Calu3 (cell line): ENCODE measurements at regions not wholly inside any gene's neighbourhood (a gene's known extent, or its start where the extent isn't known, plus 50 kb on each side); places are given as distances from the start of the nearest gene placed in this dataset.
"Not testable (repeated sequence)": the region's sequence is repeated elsewhere in the genome, so short reads cannot be mapped to it uniquely, and the experiment has no call there.

Experiments
- BruUV-seq: library from RNA; stranded (reverse); fragments of 400-500 nt; replicated peaks from 2 replicates; lab custom pipeline; 2021; lab: Mats Ljungman, UMichigan
- CTCF ChIA-PET: fragments of 300-600 bp; sonication (Branson Sonifier 250); formaldehyde crosslinking; loops from one replicate; lab custom pipeline; 2022; ENCODE audit warnings: antibody characterized with exemption; lab: Charles Lee
- DNase-seq: peaks from one replicate; pipeline ENCODE4 v3.0.0; 2022
- H3K27ac Mint-ChIP-seq: one replicate; pipeline ENCODE4 v1.8.0; 2022; ENCODE audit warnings: mixed read lengths; ENCODE audit not compliant: unreplicated experiment
- H3K27me3 Mint-ChIP-seq: one replicate; pipeline ENCODE4 v1.8.0; 2022; ENCODE audit warnings: mixed read lengths; ENCODE audit not compliant: unreplicated experiment
- H3K36me3 Mint-ChIP-seq: one replicate; pipeline ENCODE4 v1.8.0; 2022; ENCODE audit warnings: mild to moderate bottlenecking, moderate library complexity, mixed read lengths; ENCODE audit not compliant: insufficient read depth, unreplicated experiment
- H3K4me1 Mint-ChIP-seq: one replicate; pipeline ENCODE4 v1.8.0; 2022; ENCODE audit warnings: mild to moderate bottlenecking, low read depth, mixed read lengths; ENCODE audit not compliant: unreplicated experiment
- H3K4me3 Mint-ChIP-seq: one replicate; pipeline ENCODE4 v1.8.0; 2022; ENCODE audit warnings: mild to moderate bottlenecking, low read depth, moderate library complexity, mixed read lengths; ENCODE audit not compliant: unreplicated experiment
- H3K9me3 Mint-ChIP-seq: one replicate; pipeline ENCODE4 v1.8.0; 2022; ENCODE audit warnings: low read depth, mixed read lengths; ENCODE audit not compliant: unreplicated experiment
- intact Hi-C: fragments of 100-400 bp; cut with micrococcal nuclease; formaldehyde crosslinking; loops from one replicate; pipeline ENCODE4 v1.10.0; 2022; ENCODE audit not compliant: unreplicated experiment
- TF ChIP-seq, protein P1 (sequence below): fragments of 200-600 bp; IDR thresholded peaks from one replicate; pipeline ENCODE4 v1.8.0; 2022; ENCODE audit warnings: antibody characterized with exemption; ENCODE audit not compliant: unreplicated experiment

- H3K27ac Mint-ChIP-seq: no peak overlapping the region
- peaks cover 17% of the 10 kb centered on the region for H3K9me3 Mint-ChIP-seq
- H3K4me3 Mint-ChIP-seq: no peak overlapping the region
- DNase-seq: no peak
- H3K27me3 Mint-ChIP-seq: no peaks in the 10 kb centered on the region
- CTCF ChIA-PET: no interaction called here
- TF ChIP-seq, protein P1, sequence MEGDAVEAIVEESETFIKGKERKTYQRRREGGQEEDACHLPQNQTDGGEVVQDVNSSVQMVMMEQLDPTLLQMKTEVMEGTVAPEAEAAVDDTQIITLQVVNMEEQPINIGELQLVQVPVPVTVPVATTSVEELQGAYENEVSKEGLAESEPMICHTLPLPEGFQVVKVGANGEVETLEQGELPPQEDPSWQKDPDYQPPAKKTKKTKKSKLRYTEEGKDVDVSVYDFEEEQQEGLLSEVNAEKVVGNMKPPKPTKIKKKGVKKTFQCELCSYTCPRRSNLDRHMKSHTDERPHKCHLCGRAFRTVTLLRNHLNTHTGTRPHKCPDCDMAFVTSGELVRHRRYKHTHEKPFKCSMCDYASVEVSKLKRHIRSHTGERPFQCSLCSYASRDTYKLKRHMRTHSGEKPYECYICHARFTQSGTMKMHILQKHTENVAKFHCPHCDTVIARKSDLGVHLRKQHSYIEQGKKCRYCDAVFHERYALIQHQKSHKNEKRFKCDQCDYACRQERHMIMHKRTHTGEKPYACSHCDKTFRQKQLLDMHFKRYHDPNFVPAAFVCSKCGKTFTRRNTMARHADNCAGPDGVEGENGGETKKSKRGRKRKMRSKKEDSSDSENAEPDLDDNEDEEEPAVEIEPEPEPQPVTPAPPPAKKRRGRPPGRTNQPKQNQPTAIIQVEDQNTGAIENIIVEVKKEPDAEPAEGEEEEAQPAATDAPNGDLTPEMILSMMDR: no peak
- H3K4me1 Mint-ChIP-seq: no peaks in the 10 kb centered on the region
- no TSS peak for BruUV-seq
- intact Hi-C loops: no loop called here
- no peaks in the 10 kb centered on the region for H3K36me3 Mint-ChIP-seq
Observed at GRCh38 chr16:25605381-25605780, 86.4 kb upstream of the HS3ST4 start.

GRCh38 chr16:25601306-25601705 is 90.5 kb upstream of the HS3ST4 start:
- H3K27me3 Mint-ChIP-seq, BruUV-seq, H3K4me3 Mint-ChIP-seq, intact Hi-C loops, H3K27ac Mint-ChIP-seq, H3K4me1 Mint-ChIP-seq, DNase-seq, H3K36me3 Mint-ChIP-seq: not testable (repeated sequence)
- peaks cover 16% of the 10 kb centered on the region for H3K9me3 Mint-ChIP-seq
- CTCF ChIA-PET: interaction anchor here (0.6 kb wide), 1 partner anchor 481 kb away, joined by 4 read pairs; no protein-coding TSS in a partner anchor

GRCh38 chr16:25596194-25596593 is 95.6 kb upstream of the HS3ST4 start:
- intact Hi-C loops: no loop called here
- H3K27me3 Mint-ChIP-seq: no peaks in the 10 kb centered on the region
- TF ChIP-seq, protein P1: no peak
- no peaks in the 10 kb centered on the region for H3K36me3 Mint-ChIP-seq
- no TSS peak for BruUV-seq
- CTCF ChIA-PET: interaction anchor here (0.7 kb wide), 1 partner anchor 993 kb away, joined by 3 read pairs; no protein-coding TSS in a partner anchor
- H3K9me3 Mint-ChIP-seq: peaks cover 3% of the 10 kb centered on the region
- DNase-seq: no peak
- no peaks in the 10 kb centered on the region for H3K4me1 Mint-ChIP-seq
- H3K4me3 Mint-ChIP-seq: no peak overlapping the region
- H3K27ac Mint-ChIP-seq: no peak overlapping the region

DNA sequence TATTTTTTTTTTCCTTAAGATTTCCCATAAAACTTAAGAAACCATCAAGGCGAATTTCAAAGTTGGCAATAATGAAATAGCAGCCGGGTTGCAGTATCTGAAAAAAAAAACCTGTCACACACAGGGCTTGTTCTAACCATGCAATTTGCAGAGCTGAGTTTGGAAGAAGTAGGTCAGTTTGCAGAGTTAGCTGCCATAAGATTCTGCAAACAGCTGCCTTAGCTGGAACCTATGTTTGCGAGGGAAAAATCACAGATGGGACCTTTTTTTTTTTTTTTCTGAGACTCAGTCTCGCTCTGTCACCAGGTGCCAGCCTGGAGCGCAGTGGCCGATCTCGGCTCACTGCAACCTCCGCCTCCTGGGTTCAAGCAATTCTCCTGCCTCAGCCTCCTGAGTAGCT is 98.5 kb upstream of the HS3ST4 start:
- no peaks in the 10 kb centered on the region for H3K36me3 Mint-ChIP-seq
- no TSS peak for BruUV-seq
- no peaks in the 10 kb centered on the region for H3K4me1 Mint-ChIP-seq
- DNase-seq: no peak
- H3K4me3 Mint-ChIP-seq: no peak overlapping the region
- intact Hi-C loops: no loop called here
- TF ChIP-seq, protein P1: no peak
- peaks cover 4% of the 10 kb centered on the region for H3K9me3 Mint-ChIP-seq
- CTCF ChIA-PET: interaction anchor here (0.7 kb wide), 1 partner anchor 224 kb away, joined by 3 read pairs; no protein-coding TSS in a partner anchor
- H3K27ac Mint-ChIP-seq: no peak overlapping the region
- H3K27me3 Mint-ChIP-seq: no peaks in the 10 kb centered on the region

DNA sequence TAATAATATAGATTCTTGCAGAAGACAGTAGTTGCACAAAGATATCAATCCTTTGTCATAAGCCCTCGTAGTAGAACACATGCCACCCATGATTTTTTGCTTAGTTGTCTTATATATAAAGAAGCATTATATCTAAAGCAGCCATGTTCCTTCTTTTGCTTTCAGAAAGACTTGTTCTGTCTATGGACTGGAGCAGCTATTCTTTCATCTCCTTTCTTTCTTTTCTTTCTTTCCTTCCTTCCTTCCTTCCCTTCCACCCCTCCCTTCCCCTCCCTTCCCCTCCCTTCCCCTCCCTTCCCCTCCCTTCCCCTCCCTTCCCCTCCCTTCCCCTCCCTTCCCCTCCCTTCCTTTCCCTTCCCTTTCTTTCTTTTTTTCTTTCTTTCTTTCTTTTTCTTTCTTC is 104.0 kb upstream of the HS3ST4 start:
- H3K9me3 Mint-ChIP-seq: peaks cover 4% of the 10 kb centered on the region
- TF ChIP-seq, protein P1: no peak
- no peak overlapping the region for H3K27ac Mint-ChIP-seq
- BruUV-seq: no TSS peak
- no peaks in the 10 kb centered on the region for H3K36me3 Mint-ChIP-seq
- no peak overlapping the region for H3K4me3 Mint-ChIP-seq
- CTCF ChIA-PET: no interaction called here
- no peaks in the 10 kb centered on the region for H3K4me1 Mint-ChIP-seq
- no peak for DNase-seq
- intact Hi-C loops: no loop called here
- H3K27me3 Mint-ChIP-seq: no peaks in the 10 kb centered on the region
